ENCODE measurements at regions not wholly inside any gene's neighbourhood (a gene's known extent, or its start where the extent isn't known, plus 50 kb on each side); places are given as distances from the start of the nearest gene placed in this dataset.

DNA sequence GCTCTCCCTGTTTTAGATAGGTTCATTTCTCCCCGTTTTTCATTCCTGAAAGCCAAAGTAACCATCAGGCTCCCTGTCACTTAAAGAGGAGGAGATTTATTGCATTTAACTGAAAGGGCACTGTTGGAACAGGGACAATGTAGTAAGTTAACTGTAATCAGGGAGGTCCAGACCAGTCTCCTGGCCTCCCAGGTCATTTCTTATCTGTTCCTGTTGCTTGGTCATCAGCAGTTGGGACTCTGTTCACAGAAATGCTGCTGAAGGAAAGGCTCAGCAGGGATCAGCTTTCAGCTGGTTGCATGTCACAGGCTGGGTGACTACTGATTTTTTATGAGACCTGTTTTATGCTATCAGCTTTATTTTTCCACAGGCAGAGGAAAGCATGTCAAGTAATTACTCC lies 622.6 kb upstream of the GOT2 start:
- TF ChIP-seq, protein P1, sequence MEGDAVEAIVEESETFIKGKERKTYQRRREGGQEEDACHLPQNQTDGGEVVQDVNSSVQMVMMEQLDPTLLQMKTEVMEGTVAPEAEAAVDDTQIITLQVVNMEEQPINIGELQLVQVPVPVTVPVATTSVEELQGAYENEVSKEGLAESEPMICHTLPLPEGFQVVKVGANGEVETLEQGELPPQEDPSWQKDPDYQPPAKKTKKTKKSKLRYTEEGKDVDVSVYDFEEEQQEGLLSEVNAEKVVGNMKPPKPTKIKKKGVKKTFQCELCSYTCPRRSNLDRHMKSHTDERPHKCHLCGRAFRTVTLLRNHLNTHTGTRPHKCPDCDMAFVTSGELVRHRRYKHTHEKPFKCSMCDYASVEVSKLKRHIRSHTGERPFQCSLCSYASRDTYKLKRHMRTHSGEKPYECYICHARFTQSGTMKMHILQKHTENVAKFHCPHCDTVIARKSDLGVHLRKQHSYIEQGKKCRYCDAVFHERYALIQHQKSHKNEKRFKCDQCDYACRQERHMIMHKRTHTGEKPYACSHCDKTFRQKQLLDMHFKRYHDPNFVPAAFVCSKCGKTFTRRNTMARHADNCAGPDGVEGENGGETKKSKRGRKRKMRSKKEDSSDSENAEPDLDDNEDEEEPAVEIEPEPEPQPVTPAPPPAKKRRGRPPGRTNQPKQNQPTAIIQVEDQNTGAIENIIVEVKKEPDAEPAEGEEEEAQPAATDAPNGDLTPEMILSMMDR (IDR thresholded peaks at IDR 0.05): no peak
- TF ChIP-seq POLR2A (IDR thresholded peaks at IDR 0.05): no peak
- no peak for TF ChIP-seq EP300 (IDR thresholded peaks at IDR 0.05)
